ENCODE measurements at regions not wholly inside any gene's neighbourhood (a gene's known extent, or its start where the extent isn't known, plus 50 kb on each side); places are given as distances from the start of the nearest gene placed in this dataset.

DNA sequence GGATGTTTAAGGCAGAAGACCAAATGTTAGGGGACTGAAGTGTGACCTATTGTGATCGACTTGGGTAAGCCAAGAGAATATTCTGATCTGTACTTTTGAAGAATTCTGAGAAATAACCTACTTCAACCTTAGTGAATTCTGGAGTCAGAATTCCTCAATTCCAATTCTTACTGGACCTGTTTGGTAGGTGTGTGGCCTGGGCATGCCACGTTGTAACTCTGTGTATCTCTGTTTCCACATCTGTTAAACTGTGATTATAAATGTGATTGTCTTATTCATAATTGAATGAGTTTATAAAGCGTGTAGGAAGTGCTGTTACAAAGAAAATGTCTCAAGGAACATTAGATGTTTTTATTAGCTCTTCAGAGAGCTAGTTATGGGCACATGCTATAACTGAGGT lies 64.5 kb downstream of the TUSC1 start:
- no peak overlapping the region for H3K4me3 Mint-ChIP-seq
- DNase-seq (ENCODE audit: low spot score) (no peak), ATAC-seq (no peak)
- peaks cover 3% of the 10 kb centered on the region for H3K9me3 Mint-ChIP-seq
- H3K27ac Mint-ChIP-seq: no peak overlapping the region
- no peaks in the 10 kb centered on the region for H3K36me3 Mint-ChIP-seq
- no peaks in the 10 kb centered on the region for H3K27me3 Mint-ChIP-seq
- H3K4me1 Mint-ChIP-seq (ENCODE audit: low read depth in 2 of 2): no peaks in the 10 kb centered on the region

GRCh38 chr9:25603106-25603505 lies 75.1 kb downstream of the TUSC1 start:
- no peak overlapping the region for H3K27ac Mint-ChIP-seq
- peaks cover 14% of the 10 kb centered on the region for H3K9me3 Mint-ChIP-seq
- no peak overlapping the region for H3K4me3 Mint-ChIP-seq
- ATAC-seq (no peak), DNase-seq (ENCODE audit: low spot score) (no peak)
- peaks cover 5% of the 10 kb centered on the region for H3K36me3 Mint-ChIP-seq
- H3K4me1 Mint-ChIP-seq (ENCODE audit: low read depth in 2 of 2): no peaks in the 10 kb centered on the region
- no peaks in the 10 kb centered on the region for H3K27me3 Mint-ChIP-seq

DNA sequence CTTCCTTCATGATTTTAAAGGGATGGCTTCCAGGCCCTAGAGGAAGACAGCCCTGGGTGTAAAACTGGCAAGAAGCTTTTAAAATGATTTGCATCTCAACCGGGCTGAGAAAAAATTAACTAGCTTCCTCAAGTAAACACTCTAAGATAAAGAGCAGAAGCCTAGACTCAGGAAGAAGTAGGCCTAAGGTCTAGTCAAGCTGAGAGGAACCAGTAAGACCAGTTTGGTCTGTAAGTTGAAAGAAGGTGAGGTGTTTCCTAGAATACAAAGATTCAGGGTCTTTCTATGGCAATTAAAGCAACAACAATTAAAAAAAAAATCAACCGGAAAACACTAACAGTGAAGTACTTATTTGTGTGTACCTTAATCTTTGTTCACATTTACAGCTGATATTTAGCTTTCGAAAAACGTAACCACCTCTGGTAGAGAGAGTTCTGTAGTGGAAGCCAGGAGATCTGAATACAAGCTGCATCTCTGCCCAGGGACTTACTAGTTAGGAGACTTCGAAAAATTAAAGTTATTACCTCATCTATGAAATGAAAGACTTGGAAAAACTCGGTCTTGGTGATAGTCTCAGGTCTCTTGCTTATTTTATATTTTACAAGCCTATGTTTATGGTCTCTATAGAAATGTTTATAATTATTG lies 75.7 kb downstream of the TUSC1 start:
- peaks cover 5% of the 10 kb centered on the region for H3K36me3 Mint-ChIP-seq
- H3K27ac Mint-ChIP-seq: no peak overlapping the region
- peaks cover 14% of the 10 kb centered on the region for H3K9me3 Mint-ChIP-seq
- H3K4me1 Mint-ChIP-seq (ENCODE audit: low read depth in 2 of 2): no peaks in the 10 kb centered on the region
- no peak overlapping the region for H3K4me3 Mint-ChIP-seq
- ATAC-seq: no peak
- H3K27me3 Mint-ChIP-seq: no peaks in the 10 kb centered on the region
- DNase-seq (ENCODE audit: low spot score): no peak

GRCh38 chr9:25600501-25600900 lies 77.7 kb downstream of the TUSC1 start:
- DNase-seq (ENCODE audit: low spot score) (no peak), ATAC-seq (no peak)
- Mint-ChIP-seq H3K4me3 (no peak overlapping the region), H3K27ac (no peak overlapping the region), H3K4me1 (ENCODE audit: low read depth in 2 of 2) (no peaks in the 10 kb centered on the region), H3K36me3 (peaks cover 5% of the 10 kb centered on the region), H3K9me3 (peaks cover 17% of the 10 kb centered on the region), H3K27me3 (no peaks in the 10 kb centered on the region)

- no peaks in the 10 kb centered on the region for H3K27me3 Mint-ChIP-seq
These were observed 93.6 kb downstream of the TUSC1 start for GRCh38 chr9:25584611-25585010.

DNA sequence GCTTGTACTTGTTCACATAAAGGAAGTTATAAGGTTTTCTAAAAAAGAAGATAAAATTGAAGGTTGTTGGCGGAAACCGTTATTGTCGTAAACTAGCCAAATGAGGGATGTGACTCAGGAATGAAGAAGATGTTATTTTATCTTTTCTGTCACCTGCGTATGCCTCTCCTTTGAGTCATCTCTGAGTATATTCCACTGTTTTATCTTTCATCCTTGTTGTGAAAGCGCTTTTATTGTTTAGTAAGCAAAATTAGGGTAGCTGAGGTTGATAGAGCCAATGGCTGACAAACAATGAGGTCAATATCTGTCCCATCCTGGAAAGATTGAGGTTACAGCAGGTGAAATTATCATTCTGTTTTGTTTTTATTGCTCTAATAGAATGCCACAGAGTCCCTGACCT lies 105.0 kb downstream of the TUSC1 start:
- H3K27ac Mint-ChIP-seq: no peak overlapping the region
- H3K9me3 Mint-ChIP-seq: peaks cover 10% of the 10 kb centered on the region
- H3K27me3 Mint-ChIP-seq: no peaks in the 10 kb centered on the region
- no peaks in the 10 kb centered on the region for H3K36me3 Mint-ChIP-seq
- ATAC-seq (no peak), DNase-seq (ENCODE audit: low spot score) (no peak)
- no peak overlapping the region for H3K4me3 Mint-ChIP-seq
- H3K4me1 Mint-ChIP-seq (ENCODE audit: low read depth in 2 of 2): no peaks in the 10 kb centered on the region

More at GRCh38 chr9:25584611-25585010, 93.6 kb downstream of the TUSC1 start:
- Mint-ChIP-seq H3K27ac (no peak overlapping the region), H3K36me3 (peaks cover 16% of the 10 kb centered on the region), H3K4me3 (no peak overlapping the region), H3K9me3 (peaks cover 26% of the 10 kb centered on the region), H3K4me1 (ENCODE audit: low read depth in 2 of 2) (no peaks in the 10 kb centered on the region)
- ATAC-seq (no peak), DNase-seq (ENCODE audit: low spot score) (no peak)

GRCh38 chr9:25571491-25571890 lies 106.8 kb downstream of the TUSC1 start:
- no peaks in the 10 kb centered on the region for H3K4me1 Mint-ChIP-seq (ENCODE audit: low read depth in 2 of 2)
- H3K9me3 Mint-ChIP-seq: peaks cover 7% of the 10 kb centered on the region
- no peaks in the 10 kb centered on the region for H3K36me3 Mint-ChIP-seq
- no peaks in the 10 kb centered on the region for H3K27me3 Mint-ChIP-seq
- no peak overlapping the region for H3K4me3 Mint-ChIP-seq
- no peak overlapping the region for H3K27ac Mint-ChIP-seq
- DNase-seq (ENCODE audit: low spot score): no peak
- no peak for ATAC-seq

DNA sequence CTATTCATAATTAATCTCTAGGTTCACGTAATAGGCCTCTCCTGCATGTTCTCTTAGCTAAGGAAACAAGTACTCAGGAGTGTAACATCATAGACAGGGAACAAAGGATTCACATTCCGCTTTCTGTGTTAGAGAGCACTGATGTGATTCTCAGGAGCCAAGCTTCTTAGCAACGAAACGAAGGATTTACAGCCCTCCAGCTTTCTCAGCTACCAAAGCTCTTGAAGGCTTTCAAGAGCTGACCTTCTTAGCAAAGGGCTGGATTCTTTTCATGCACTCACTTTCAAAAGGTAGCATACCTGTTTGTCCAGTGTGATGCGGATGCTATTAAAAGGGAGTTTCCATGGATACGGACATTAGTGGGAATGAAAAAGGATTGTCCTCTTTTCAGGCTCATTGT lies 107.4 kb downstream of the TUSC1 start:
- DNase-seq (ENCODE audit: low spot score) (no peak), ATAC-seq (no peak)
- Mint-ChIP-seq H3K27me3 (no peaks in the 10 kb centered on the region), H3K36me3 (no peaks in the 10 kb centered on the region), H3K27ac (no peak overlapping the region), H3K4me3 (no peak overlapping the region), H3K9me3 (peaks cover 10% of the 10 kb centered on the region), H3K4me1 (ENCODE audit: low read depth in 2 of 2) (no peaks in the 10 kb centered on the region)

DNA sequence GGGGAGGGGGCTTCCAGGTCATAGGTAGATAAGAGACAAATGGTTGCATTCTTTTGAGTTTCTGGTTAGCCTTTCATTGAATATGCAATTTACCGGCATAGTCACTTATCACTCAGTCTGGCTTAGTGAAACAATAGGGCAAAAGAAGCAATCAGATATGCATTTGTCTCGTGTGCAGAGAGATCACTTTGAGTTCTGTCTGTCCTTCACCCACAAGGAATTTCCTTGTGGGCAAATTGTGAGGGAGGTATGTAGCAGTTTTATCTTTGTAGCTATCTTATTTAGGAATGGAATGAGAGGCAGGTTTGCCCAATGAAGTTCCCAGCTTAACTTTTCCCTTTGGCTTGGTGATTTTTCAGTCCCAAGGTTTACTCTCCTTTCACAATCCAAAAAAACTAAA lies 116.1 kb downstream of the TUSC1 start:
- Mint-ChIP-seq H3K4me3 (no peak overlapping the region), H3K4me1 (ENCODE audit: low read depth in 2 of 2) (no peaks in the 10 kb centered on the region), H3K9me3 (peaks cover 5% of the 10 kb centered on the region)

DNA sequence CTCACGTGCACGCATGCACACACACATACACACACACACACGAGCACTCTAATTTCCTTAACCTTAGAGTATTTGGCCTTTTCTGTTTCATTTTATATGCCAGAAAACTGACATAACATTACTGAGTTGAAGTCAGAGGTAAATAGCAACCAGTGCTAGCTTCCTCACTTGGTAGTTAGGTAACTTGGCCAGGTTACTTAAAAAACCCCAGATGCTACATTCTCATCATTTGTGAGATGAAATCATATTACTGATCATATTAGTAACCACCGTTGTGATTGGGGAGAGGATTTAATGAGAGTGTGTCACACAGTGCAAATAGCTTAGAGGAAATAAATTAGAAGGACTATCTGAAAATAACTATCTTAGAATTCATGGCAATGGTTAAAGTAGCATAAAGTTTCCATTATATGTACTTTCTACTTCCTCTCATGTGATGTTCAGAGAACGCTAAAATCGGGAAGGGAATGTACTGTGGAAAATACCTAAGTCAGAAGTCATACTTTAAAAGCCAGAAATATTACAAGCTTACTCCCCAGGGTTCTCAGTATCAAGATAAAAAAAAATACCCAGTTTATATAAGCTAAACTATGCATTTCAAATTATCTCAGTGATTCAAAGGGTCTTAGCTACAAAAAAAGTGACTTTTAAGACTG lies 120.5 kb downstream of the TUSC1 start:
- H3K27ac Mint-ChIP-seq: no peak overlapping the region
- ATAC-seq: no peak
- no peaks in the 10 kb centered on the region for H3K4me1 Mint-ChIP-seq (ENCODE audit: low read depth in 2 of 2)
- no peak overlapping the region for H3K4me3 Mint-ChIP-seq
- no peaks in the 10 kb centered on the region for H3K27me3 Mint-ChIP-seq
- peaks cover 3% of the 10 kb centered on the region for H3K9me3 Mint-ChIP-seq
- no peak for DNase-seq (ENCODE audit: low spot score)
- H3K36me3 Mint-ChIP-seq: no peaks in the 10 kb centered on the region

More for the DNA sequence above, 116.1 kb downstream of the TUSC1 start:
- no peak for DNase-seq (ENCODE audit: low spot score)
- Mint-ChIP-seq H3K27me3 (no peaks in the 10 kb centered on the region), H3K36me3 (no peaks in the 10 kb centered on the region), H3K27ac (no peak overlapping the region)
- ATAC-seq: no peak

- Mint-ChIP-seq H3K27ac (no peak overlapping the region), H3K4me3 (no peak overlapping the region), H3K36me3 (no peaks in the 10 kb centered on the region), H3K9me3 (peaks cover 3% of the 10 kb centered on the region), H3K27me3 (no peaks in the 10 kb centered on the region), H3K4me1 (ENCODE audit: low read depth in 2 of 2) (no peaks in the 10 kb centered on the region)
- ATAC-seq (no peak), DNase-seq (ENCODE audit: low spot score) (no peak)
These were observed 121.7 kb downstream of the TUSC1 start for GRCh38 chr9:25556540-25556939.

- Mint-ChIP-seq H3K27ac (no peak overlapping the region), H3K36me3 (no peaks in the 10 kb centered on the region), H3K4me1 (ENCODE audit: low read depth in 2 of 2) (no peaks in the 10 kb centered on the region), H3K4me3 (no peak overlapping the region), H3K9me3 (peaks cover 11% of the 10 kb centered on the region), H3K27me3 (no peaks in the 10 kb centered on the region)
- no peak for ATAC-seq
- DNase-seq (ENCODE audit: low spot score): no peak
These were observed 129.4 kb downstream of the TUSC1 start for GRCh38 chr9:25548847-25549246.

GRCh38 chr9:25543806-25544205 lies 134.4 kb downstream of the TUSC1 start:
- peaks cover 6% of the 10 kb centered on the region for H3K36me3 Mint-ChIP-seq
- DNase-seq (ENCODE audit: low spot score): no peak
- H3K9me3 Mint-ChIP-seq: peaks cover 10% of the 10 kb centered on the region
- no peak overlapping the region for H3K4me3 Mint-ChIP-seq
- H3K4me1 Mint-ChIP-seq (ENCODE audit: low read depth in 2 of 2): no peaks in the 10 kb centered on the region
- ATAC-seq: no peak
- H3K27me3 Mint-ChIP-seq: no peaks in the 10 kb centered on the region
- no peak overlapping the region for H3K27ac Mint-ChIP-seq

DNA sequence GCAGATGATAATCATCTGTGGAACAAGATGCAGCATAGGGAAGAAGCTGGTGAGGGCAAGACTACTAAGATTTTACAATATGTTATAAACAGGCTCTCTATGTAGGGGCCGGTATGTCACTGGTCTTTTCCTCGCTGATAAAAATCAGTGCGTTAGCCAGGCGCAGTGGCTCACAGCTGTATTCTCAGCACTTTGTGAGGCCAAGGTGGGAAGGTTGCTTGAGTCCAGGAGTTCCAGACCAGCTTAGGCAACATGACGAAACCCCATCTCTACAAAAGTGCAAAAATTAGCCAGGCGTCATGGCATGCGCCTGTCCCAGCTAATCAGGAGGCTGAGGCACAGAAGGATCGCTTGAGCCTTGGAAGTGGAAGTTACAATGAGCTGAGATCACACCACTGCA lies 135.9 kb downstream of the TUSC1 start:
- H3K36me3 Mint-ChIP-seq: peaks cover 6% of the 10 kb centered on the region
- no peak overlapping the region for H3K4me3 Mint-ChIP-seq
- peaks cover 13% of the 10 kb centered on the region for H3K9me3 Mint-ChIP-seq
- no peak overlapping the region for H3K27ac Mint-ChIP-seq
- no peaks in the 10 kb centered on the region for H3K4me1 Mint-ChIP-seq (ENCODE audit: low read depth in 2 of 2)
- ATAC-seq: no peak
- no peaks in the 10 kb centered on the region for H3K27me3 Mint-ChIP-seq
- no peak for DNase-seq (ENCODE audit: low spot score)

GRCh38 chr9:25537808-25538207 lies 140.4 kb downstream of the TUSC1 start:
- H3K4me1 Mint-ChIP-seq (ENCODE audit: low read depth in 2 of 2): no peaks in the 10 kb centered on the region
- ATAC-seq: no peak
- peaks cover 6% of the 10 kb centered on the region for H3K36me3 Mint-ChIP-seq
- no peak overlapping the region for H3K4me3 Mint-ChIP-seq
- no peak overlapping the region for H3K27ac Mint-ChIP-seq
- no peaks in the 10 kb centered on the region for H3K27me3 Mint-ChIP-seq
- peaks cover 14% of the 10 kb centered on the region for H3K9me3 Mint-ChIP-seq
- no peak for DNase-seq (ENCODE audit: low spot score)
